Gastroesophageal sphincter (tissue), 4 donors: ENCODE measurements at regions not wholly inside any gene's neighbourhood (a gene's known extent, or its start where the extent isn't known, plus 50 kb on each side); places are given as distances from the start of the nearest gene placed in this dataset.
"Not testable (repeated sequence)": the region's sequence is repeated elsewhere in the genome, so short reads cannot be mapped to it uniquely, and the experiment has no call there.

Source experiments
- ATAC-seq: fragments of 150-250 bp; one replicate; pipeline ENCODE4 v1.9.1; 2016; ENCODE audit warnings: mild to moderate bottlenecking, moderate library complexity
- H3K27ac ChIP-seq, 4 donors: fragments of 200-600 bp; sonication (generic) in 3 of 4; 1 replicate in 3 of 4; 2 replicates in 1 of 4; pipeline ENCODE4 v1.5.1; 2016 to 2019
- H3K27me3 ChIP-seq: fragments of 200-600 bp; sonication (generic); one replicate; pipeline ENCODE4 v1.5.1; 2019
- H3K36me3 ChIP-seq, 2 donors: fragments of 200-600 bp; sonication (generic); one replicate each; pipeline ENCODE4 v1.5.1; 2019; ENCODE audit warnings: control low read depth in 1 of 2
- H3K4me1 ChIP-seq, 3 donors: fragments of 200-600 bp; sonication (generic); 1 replicate in 2 of 3; 2 replicates in 1 of 3; pipeline ENCODE4 v1.5.1; 2016 to 2019; ENCODE audit warnings: control low read depth in 2 of 3
- H3K4me3 ChIP-seq, 2 donors: fragments of 200-600 bp; sonication (generic); one replicate each; pipeline ENCODE4 v1.5.1; 2019; ENCODE audit warnings: mild to moderate bottlenecking in 1 of 2, moderate library complexity in 1 of 2
- H3K9me3 ChIP-seq, 3 donors: fragments of 200-600 bp; sonication (generic); one replicate each; pipeline ENCODE4 v1.5.1; 2017 to 2019; ENCODE audit warnings: control low read depth in 2 of 3
- WGBS, 2 donors: methylation state at CpG; one replicate each; pipeline ENCODE4 v1.1.5; 2018; ENCODE audit warnings: low coverage in 1 of 2; 5-methylcytosine and 5-hydroxymethylcytosine counted together

DNA sequence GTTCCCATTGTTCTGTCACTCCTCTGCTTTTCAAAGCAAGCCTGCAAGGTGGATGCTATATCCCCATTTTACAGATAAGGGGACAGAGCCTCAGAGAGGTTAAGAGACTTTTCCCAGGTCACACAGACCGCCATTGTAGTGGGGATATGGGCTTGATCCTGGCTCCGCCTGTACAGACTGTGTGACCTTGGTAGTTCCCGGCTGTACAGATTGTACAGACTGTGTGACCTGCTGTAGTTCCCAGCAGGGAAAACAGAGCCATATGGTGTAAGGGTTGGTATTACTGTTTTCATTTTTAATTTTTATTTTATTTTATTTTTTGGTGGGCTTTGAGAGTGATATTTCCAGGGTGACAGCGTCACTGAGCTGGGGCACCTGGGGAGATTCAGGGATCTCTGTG lies 63.2 kb upstream of the FAM153A start:
- WGBS, 2 donors: 83 to 92% methylated on average over 1 of the region's 4 CpGs
- not testable (repeated sequence) for H3K4me3 ChIP-seq, H3K9me3 ChIP-seq, H3K27ac ChIP-seq, ATAC-seq, H3K27me3 ChIP-seq, H3K36me3 ChIP-seq, H3K4me1 ChIP-seq

DNA sequence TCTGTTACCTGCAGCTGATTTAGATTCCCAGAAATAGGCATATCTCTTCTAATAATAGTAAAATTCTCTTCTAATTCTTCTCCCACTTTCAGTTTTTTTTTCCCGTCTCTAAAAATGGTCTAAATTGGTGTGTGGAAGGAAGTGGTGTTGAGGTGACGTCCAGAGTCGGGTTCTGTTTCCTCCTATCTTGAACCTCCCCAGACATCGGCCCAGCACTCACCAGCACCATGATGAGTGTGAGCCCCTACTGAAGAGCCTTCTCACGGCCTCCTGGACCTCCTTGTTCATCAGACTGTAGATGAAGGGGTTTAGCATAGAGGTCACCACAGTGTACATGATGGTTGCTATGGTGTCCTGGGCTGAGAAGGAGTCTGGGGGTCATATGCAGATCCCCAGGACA lies 53.5 kb upstream of the FAM153A start:
- H3K4me1 ChIP-seq, H3K27me3 ChIP-seq, H3K36me3 ChIP-seq, ATAC-seq, H3K4me3 ChIP-seq, H3K9me3 ChIP-seq, H3K27ac ChIP-seq: not testable (repeated sequence)
- WGBS, 2 donors: no CpG with 5 or more reads among the region's 5 CpGs
